Osteoblast (primary cell): ENCODE measurements at regions not wholly inside any gene's neighbourhood (a gene's known extent, or its start where the extent isn't known, plus 50 kb on each side); places are given as distances from the start of the nearest gene placed in this dataset.

Experiments
- DNase-seq: peaks from one replicate; pipeline ENCODE4 v3.0.0; 2011; ENCODE audit warnings: low spot score, mixed read lengths; ENCODE audit not compliant: insufficient read length; ENCODE audit errors: missing footprints
- H2AFZ ChIP-seq: 2 replicates; pipeline ENCODE4 v1.6.0; 2011; ENCODE audit warnings: mild to moderate bottlenecking, low read length
- H3K27ac ChIP-seq: 2 replicates; pipeline ENCODE4 v1.5.1; 2011; ENCODE audit warnings: mild to moderate bottlenecking, low read depth, low read length, moderate library complexity
- H3K27me3 ChIP-seq: 2 replicates; pipeline ENCODE4 v1.6.0; 2012; ENCODE audit warnings: mild to moderate bottlenecking, control low read depth, inconsistent platforms, low read length, moderate library complexity; ENCODE audit not compliant: insufficient read depth
- H3K36me3 ChIP-seq: 2 replicates; pipeline ENCODE4 v1.5.1; 2011; ENCODE audit warnings: mild to moderate bottlenecking, low read length, control low read depth, moderate library complexity; ENCODE audit not compliant: insufficient read depth
- H3K4me1 ChIP-seq: 2 replicates; pipeline ENCODE4 v1.5.1; 2011; ENCODE audit warnings: mild to moderate bottlenecking, low read length, control low read depth, moderate library complexity; ENCODE audit not compliant: insufficient read depth
- H3K4me2 ChIP-seq: 2 replicates; pipeline ENCODE4 v1.6.0; 2011; ENCODE audit warnings: mild to moderate bottlenecking, low read length; ENCODE audit not compliant: insufficient read depth
- H3K4me3 ChIP-seq: fragments of 200-600 bp; sonication (generic); 3 replicates; pipeline ENCODE4 v1.5.1; 2012; ENCODE audit warnings: mild to moderate bottlenecking, low read length, inconsistent platforms; ENCODE audit not compliant: insufficient read depth
- H3K79me2 ChIP-seq: 2 replicates; pipeline ENCODE4 v1.6.0; 2012; ENCODE audit warnings: mild to moderate bottlenecking, low read length, control low read depth, inconsistent platforms; ENCODE audit not compliant: insufficient read depth
- H3K9me3 ChIP-seq: 2 replicates; pipeline ENCODE4 v1.5.1; 2011; ENCODE audit warnings: low read depth, low read length, control low read depth
- H4K20me1 ChIP-seq: 2 replicates; pipeline ENCODE4 v1.6.0; 2012; ENCODE audit warnings: mild to moderate bottlenecking, low read length, control low read depth; ENCODE audit not compliant: insufficient read depth
- TF ChIP-seq, protein P1 (sequence below): IDR thresholded peaks from 2 replicates; pipeline ENCODE4 v1.5.1; 2011; ENCODE audit warnings: mild to moderate bottlenecking, low read depth, low read length, moderate library complexity; ENCODE audit errors: extremely low read depth

DNA sequence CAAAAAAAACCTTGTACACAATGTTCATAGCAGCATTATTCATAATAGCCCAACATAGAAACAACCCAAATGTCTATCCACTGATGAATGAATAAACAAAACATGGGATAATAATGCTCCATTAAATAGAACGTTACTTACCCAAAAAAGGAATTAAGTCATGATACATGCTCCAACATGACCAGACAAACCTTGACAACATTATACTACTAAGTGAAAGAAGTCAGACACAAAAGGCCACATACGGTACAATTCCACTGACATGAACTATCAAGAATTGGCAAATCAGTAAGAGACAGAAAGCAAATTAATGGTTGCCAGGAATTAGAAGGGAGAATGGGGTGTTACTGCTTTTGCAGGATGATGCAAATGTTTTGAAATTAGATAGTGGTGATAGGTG lies 193.8 kb upstream of the SHISA6 start:
- H3K4me2 ChIP-seq, result no peak overlapping the region
- no peaks in the 10 kb centered on the region for H3K4me1 ChIP-seq
- H3K36me3 ChIP-seq, result no peaks in the 10 kb centered on the region
- H3K4me3 ChIP-seq, result no peak overlapping the region
- TF ChIP-seq, protein P1, sequence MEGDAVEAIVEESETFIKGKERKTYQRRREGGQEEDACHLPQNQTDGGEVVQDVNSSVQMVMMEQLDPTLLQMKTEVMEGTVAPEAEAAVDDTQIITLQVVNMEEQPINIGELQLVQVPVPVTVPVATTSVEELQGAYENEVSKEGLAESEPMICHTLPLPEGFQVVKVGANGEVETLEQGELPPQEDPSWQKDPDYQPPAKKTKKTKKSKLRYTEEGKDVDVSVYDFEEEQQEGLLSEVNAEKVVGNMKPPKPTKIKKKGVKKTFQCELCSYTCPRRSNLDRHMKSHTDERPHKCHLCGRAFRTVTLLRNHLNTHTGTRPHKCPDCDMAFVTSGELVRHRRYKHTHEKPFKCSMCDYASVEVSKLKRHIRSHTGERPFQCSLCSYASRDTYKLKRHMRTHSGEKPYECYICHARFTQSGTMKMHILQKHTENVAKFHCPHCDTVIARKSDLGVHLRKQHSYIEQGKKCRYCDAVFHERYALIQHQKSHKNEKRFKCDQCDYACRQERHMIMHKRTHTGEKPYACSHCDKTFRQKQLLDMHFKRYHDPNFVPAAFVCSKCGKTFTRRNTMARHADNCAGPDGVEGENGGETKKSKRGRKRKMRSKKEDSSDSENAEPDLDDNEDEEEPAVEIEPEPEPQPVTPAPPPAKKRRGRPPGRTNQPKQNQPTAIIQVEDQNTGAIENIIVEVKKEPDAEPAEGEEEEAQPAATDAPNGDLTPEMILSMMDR, result no peak
- peaks cover 2% of the 10 kb centered on the region for H3K9me3 ChIP-seq
- no peak overlapping the region for H3K27ac ChIP-seq
- H3K27me3 ChIP-seq, result no peaks in the 10 kb centered on the region
- no peaks in the 10 kb centered on the region for H3K79me2 ChIP-seq
- H4K20me1 ChIP-seq, result no peaks in the 10 kb centered on the region
- DNase-seq, result no peak
- H2AFZ ChIP-seq, result no peak overlapping the region

DNA sequence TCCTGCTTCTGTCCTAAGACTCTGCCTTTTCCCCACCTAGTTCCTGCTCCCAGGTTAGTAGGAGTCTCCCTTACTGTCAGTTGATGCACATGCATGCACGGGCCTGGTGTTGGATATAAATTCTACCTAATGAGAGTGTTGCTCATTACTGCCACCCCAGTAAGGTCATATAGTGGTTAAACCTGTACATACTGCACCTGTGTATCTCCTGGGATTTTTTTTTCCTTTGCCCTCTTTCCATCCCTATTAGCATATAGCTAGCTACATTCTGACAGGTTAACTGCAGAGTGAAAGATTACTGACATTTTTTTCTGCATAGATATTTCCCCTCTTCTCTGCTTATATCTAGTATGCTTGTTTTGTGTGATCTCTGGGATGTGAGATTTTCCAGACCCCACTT lies 201.5 kb upstream of the PIRT start:
- Histone ChIP-seq H3K4me3 (no peak overlapping the region), H2AFZ (no peak overlapping the region), H3K4me1 (no peaks in the 10 kb centered on the region), H3K9me3 (no peaks in the 10 kb centered on the region), H3K36me3 (no peaks in the 10 kb centered on the region), H3K4me2 (no peak overlapping the region), H3K79me2 (no peaks in the 10 kb centered on the region), H3K27ac (no peak overlapping the region), H4K20me1 (no peaks in the 10 kb centered on the region), H3K27me3 (no peaks in the 10 kb centered on the region)
- DNase-seq, result no peak
- TF ChIP-seq, protein P1, result no peak

DNA sequence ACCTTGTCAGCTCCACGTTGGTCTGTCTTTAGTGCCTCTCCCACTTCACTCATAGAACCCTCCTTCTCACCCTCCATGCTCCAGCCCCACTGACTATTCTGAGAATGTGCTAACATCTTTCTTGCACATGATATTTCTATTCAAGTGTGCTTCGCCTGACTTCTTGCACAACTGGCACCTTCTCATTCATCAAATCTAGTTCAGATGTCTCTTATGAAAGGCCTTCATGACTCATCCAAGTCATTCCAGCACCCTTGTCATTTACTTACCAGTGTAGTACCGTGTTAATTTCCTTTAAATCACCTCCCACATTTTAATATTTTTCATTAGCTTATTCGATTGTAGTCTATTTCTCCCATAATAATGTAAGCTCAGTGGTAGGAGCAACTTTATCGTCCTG lies 197.8 kb upstream of the PIRT start:
- Histone ChIP-seq H3K27ac (no peak overlapping the region), H3K27me3 (no peaks in the 10 kb centered on the region), H4K20me1 (no peaks in the 10 kb centered on the region), H3K4me1 (no peaks in the 10 kb centered on the region), H3K4me3 (no peak overlapping the region), H3K9me3 (no peaks in the 10 kb centered on the region), H3K79me2 (no peaks in the 10 kb centered on the region), H3K4me2 (no peak overlapping the region), H2AFZ (no peak overlapping the region), H3K36me3 (no peaks in the 10 kb centered on the region)
- DNase-seq, result no peak
- TF ChIP-seq, protein P1, result no peak

DNA sequence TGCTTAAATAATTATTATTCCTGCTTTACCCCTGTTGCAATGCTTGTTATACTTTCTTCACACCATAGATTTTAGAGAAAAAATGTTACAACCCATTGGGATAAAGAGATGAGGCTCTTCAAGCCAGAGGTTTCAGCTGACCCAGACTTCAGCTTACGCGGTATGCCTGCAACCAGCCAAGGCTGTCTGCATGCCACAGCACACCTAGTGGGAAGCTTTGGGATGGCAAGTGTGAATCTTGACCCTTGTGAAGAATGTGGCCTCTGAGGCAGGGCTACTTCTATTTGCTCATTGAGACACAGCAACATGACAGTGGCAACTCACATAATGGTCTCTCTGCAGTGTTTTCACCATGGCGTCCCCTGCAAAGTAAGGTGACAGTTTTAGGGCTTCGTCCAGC lies 193.9 kb upstream of the PIRT start:
- Histone ChIP-seq H3K27me3 (no peaks in the 10 kb centered on the region), H3K4me2 (no peak overlapping the region), H3K27ac (no peak overlapping the region), H3K79me2 (no peaks in the 10 kb centered on the region), H3K9me3 (no peaks in the 10 kb centered on the region), H4K20me1 (no peaks in the 10 kb centered on the region), H3K36me3 (no peaks in the 10 kb centered on the region), H3K4me1 (no peaks in the 10 kb centered on the region), H2AFZ (no peak overlapping the region), H3K4me3 (no peak overlapping the region)
- no peak for DNase-seq
- TF ChIP-seq, protein P1, result no peak
